ENCODE measurements at regions not wholly inside any gene's neighbourhood (a gene's known extent, or its start where the extent isn't known, plus 50 kb on each side); places are given as distances from the start of the nearest gene placed in this dataset.

DNA sequence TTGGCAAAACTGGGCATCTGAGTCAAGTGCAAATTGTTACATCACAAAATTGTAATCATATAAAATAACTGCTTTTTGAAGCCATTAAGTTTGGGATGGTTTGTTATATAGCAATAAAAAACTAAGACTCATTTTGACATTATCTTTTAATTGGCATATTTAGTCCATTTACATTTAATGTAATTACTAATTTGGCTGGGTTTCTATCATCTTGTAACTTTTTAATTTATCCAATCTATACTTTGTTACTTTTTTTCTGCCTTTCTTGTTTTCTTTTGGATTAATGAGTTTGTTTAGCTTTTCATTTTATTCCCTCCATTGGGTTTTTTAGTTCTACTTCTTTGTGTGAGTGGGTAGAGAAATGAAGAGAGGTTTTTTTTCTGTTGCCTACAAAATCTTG lies 76.3 kb downstream of the DRAM2 start:
- no peak for TF ChIP-seq CTCF (IDR thresholded peaks at IDR 0.05)
- no peak for TF ChIP-seq POLR2A (IDR thresholded peaks at IDR 0.05; ENCODE audit: low read depth)
- TF ChIP-seq POLR2AphosphoS5 (IDR thresholded peaks at IDR 0.05), result no peak
- no peak for TF ChIP-seq EP300 (IDR thresholded peaks at IDR 0.05)

All from esophagus muscularis mucosa (tissue), 4 donors.